ENCODE measurements at regions not wholly inside any gene's neighbourhood (a gene's known extent, or its start where the extent isn't known, plus 50 kb on each side); places are given as distances from the start of the nearest gene placed in this dataset.

DNA sequence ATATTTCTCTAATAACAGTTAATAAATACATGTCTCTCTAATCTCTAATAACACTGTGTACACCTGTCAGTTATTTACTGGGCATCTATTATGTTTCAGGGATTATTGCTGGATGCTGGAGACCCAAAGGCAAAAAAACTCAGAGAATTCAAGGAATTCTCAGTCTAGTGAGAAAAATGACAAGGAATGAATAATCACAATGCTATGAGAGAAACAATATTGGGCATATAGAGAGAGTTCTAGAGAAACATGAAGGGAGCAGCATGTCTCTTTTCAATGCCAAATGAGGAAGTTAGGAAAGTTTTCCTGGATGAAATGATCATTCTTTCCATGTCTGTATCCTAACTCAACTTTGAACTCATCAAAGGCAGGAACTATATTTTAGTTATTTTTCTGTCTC, 82.8 kb downstream of the TNFSF18 start:
- TF ChIP-seq, protein P1, sequence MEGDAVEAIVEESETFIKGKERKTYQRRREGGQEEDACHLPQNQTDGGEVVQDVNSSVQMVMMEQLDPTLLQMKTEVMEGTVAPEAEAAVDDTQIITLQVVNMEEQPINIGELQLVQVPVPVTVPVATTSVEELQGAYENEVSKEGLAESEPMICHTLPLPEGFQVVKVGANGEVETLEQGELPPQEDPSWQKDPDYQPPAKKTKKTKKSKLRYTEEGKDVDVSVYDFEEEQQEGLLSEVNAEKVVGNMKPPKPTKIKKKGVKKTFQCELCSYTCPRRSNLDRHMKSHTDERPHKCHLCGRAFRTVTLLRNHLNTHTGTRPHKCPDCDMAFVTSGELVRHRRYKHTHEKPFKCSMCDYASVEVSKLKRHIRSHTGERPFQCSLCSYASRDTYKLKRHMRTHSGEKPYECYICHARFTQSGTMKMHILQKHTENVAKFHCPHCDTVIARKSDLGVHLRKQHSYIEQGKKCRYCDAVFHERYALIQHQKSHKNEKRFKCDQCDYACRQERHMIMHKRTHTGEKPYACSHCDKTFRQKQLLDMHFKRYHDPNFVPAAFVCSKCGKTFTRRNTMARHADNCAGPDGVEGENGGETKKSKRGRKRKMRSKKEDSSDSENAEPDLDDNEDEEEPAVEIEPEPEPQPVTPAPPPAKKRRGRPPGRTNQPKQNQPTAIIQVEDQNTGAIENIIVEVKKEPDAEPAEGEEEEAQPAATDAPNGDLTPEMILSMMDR (conservative IDR thresholded peaks at IDR 0.05), result no peak
- DNase-seq (ENCODE audit: low read depth, low spot score), result no peak
- Mint-ChIP-seq H3K9me3 (peaks cover 7% of the 10 kb centered on the region), H3K4me1 (peaks cover 12% of the 10 kb centered on the region), H3K27ac (ENCODE audit: unreplicated experiment) (no peak overlapping the region), H3K36me3 (ENCODE audit: low read depth) (no peaks in the 10 kb centered on the region), H3K4me3 (no peak overlapping the region), H3K27me3 (ENCODE audit: low read depth) (no peaks in the 10 kb centered on the region)

DNA sequence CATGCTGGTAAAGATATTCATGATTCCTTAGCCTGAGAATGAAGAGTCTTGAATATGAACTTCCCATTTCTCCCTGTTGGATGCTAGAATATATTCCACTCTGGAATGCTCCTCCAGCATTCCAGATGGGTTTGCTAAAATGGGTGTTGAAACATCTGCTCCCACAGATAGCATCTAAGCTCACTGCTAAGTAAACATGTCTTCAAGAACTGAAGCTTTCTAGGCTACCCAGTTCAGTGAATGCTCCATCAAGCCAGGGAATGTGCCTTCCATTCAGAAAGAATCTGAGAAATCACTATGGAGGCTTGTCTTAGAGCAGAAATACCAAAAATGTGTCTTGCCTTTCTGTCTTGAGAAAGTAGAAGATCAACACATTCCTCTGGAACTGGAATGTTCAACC, 81.1 kb downstream of the TNFSF18 start:
- H3K27ac Mint-ChIP-seq (ENCODE audit: unreplicated experiment), result no peak overlapping the region
- H3K9me3 Mint-ChIP-seq, result peaks cover 3% of the 10 kb centered on the region
- TF ChIP-seq, protein P1 (conservative IDR thresholded peaks at IDR 0.05), result no peak
- no peak for DNase-seq (ENCODE audit: low read depth, low spot score)
- H3K27me3 Mint-ChIP-seq (ENCODE audit: low read depth), result no peaks in the 10 kb centered on the region
- no peaks in the 10 kb centered on the region for H3K36me3 Mint-ChIP-seq (ENCODE audit: low read depth)
- no peak overlapping the region for H3K4me3 Mint-ChIP-seq
- H3K4me1 Mint-ChIP-seq, result peaks cover 12% of the 10 kb centered on the region

DNA sequence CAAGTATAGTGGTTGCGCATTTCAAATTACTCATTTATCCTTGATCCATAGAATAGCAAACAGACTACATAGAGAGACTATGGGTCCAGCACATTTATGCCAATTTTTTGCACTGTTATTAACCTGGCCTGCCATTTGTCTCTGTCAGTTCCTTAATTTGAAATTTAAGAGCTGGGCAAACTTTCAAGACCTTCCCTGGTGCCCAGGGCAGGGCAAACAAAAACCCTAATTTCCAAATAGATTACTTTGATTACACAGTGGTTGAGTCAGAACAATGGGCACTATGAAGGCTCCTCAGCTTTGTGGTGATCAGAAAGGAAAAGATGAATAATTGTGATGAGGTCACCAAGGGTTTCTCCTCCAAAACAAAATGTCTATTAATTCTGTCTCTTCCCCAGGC, 80.6 kb downstream of the TNFSF18 start:
- TF ChIP-seq, protein P1 (conservative IDR thresholded peaks at IDR 0.05), result no peak
- peaks cover under 1% of the 10 kb centered on the region for H3K9me3 Mint-ChIP-seq
- no peak for DNase-seq (ENCODE audit: low read depth, low spot score)
- H3K36me3 Mint-ChIP-seq (ENCODE audit: low read depth), result no peaks in the 10 kb centered on the region
- H3K27me3 Mint-ChIP-seq (ENCODE audit: low read depth), result no peaks in the 10 kb centered on the region
- peaks cover 12% of the 10 kb centered on the region for H3K4me1 Mint-ChIP-seq
- H3K4me3 Mint-ChIP-seq, result no peak overlapping the region
- no peak overlapping the region for H3K27ac Mint-ChIP-seq (ENCODE audit: unreplicated experiment)

DNA sequence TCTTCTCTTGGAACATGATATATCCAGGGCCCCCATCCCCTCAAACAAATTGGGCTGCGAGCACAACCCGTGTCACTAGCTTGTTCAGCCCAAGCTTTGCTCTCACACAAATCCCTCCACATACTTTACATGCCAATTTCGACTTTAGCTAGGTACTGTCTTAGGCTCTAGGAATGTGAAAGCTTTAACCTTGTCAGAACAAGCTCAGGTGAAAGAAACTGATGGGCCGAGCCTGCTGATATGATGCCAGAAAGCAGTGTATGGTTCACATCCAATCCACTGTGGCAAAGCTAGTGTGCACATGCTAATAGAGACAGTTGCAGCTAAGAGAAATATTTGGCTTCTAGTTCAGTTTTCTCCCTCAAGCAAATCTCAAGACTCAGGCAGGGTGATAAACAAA, 79.5 kb downstream of the TNFSF18 start:
- Mint-ChIP-seq H3K4me1 (peaks cover 12% of the 10 kb centered on the region), H3K9me3 (no peaks in the 10 kb centered on the region), H3K36me3 (ENCODE audit: low read depth) (no peaks in the 10 kb centered on the region), H3K27me3 (ENCODE audit: low read depth) (no peaks in the 10 kb centered on the region), H3K4me3 (no peak overlapping the region), H3K27ac (ENCODE audit: unreplicated experiment) (no peak overlapping the region)
- no peak for DNase-seq (ENCODE audit: low read depth, low spot score)
- TF ChIP-seq, protein P1 (conservative IDR thresholded peaks at IDR 0.05), result no peak

DNA sequence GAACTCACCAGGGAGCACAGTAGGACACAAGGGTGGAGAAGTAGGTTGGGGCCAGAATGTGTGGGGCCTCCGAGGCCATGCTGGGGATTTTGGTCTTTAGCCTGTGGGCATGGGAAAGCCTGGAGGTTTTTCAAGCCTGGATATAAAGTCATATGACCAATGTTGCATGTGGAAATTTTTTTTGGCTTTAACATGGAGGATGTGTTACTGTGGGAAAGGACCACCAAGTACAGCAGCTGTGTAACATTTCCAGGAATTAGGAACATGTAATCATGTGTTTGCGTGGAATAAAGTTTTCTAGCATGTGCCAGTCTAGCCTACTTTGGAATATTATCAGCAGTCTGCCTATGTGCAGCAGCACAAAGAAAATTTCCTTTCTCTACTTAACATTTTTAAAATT, 78.5 kb downstream of the TNFSF18 start:
- TF ChIP-seq, protein P1 (conservative IDR thresholded peaks at IDR 0.05), result no peak
- Mint-ChIP-seq H3K27me3 (ENCODE audit: low read depth) (no peaks in the 10 kb centered on the region), H3K9me3 (no peaks in the 10 kb centered on the region), H3K4me3 (no peak overlapping the region), H3K27ac (ENCODE audit: unreplicated experiment) (no peak overlapping the region), H3K36me3 (ENCODE audit: low read depth) (no peaks in the 10 kb centered on the region), H3K4me1 (peaks cover 12% of the 10 kb centered on the region)
- no peak for DNase-seq (ENCODE audit: low read depth, low spot score)

DNA sequence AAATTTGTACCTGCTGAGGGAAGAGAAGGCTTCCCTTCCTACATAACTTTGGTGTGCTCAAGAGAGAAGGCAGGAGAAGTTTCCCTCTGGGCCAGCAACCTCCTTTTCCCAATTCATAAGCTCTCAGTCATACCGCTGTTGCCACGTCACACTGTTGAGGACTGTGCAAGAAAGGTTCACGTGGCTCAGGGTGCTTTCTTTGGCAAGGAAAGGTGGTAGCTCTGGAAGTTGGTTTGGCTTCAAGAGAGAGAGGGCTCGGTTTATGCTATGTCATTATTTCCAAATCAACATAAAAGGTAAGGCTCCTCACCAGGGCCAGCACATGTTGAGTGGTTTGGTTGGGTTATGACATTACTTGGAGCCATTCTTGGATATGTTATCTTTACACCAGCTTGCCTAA, 77.3 kb downstream of the TNFSF18 start:
- Mint-ChIP-seq H3K9me3 (no peaks in the 10 kb centered on the region), H3K36me3 (ENCODE audit: low read depth) (no peaks in the 10 kb centered on the region), H3K27me3 (ENCODE audit: low read depth) (no peaks in the 10 kb centered on the region), H3K4me3 (no peak overlapping the region), H3K4me1 (peaks cover 12% of the 10 kb centered on the region), H3K27ac (ENCODE audit: unreplicated experiment) (no peak overlapping the region)
- TF ChIP-seq, protein P1 (conservative IDR thresholded peaks at IDR 0.05), result no peak
- DNase-seq (ENCODE audit: low read depth, low spot score), result no peak

Measured in neural crest cell (in vitro differentiated cells).